H9 (cell line): ENCODE measurements at regions not wholly inside any gene's neighbourhood (a gene's known extent, or its start where the extent isn't known, plus 50 kb on each side); places are given as distances from the start of the nearest gene placed in this dataset.
A peak's percentile ranks its signal among the peaks of the same experiment; 100 is the strongest.
"Not testable (repeated sequence)": the region's sequence is repeated elsewhere in the genome, so short reads cannot be mapped to it uniquely, and the experiment has no call there.

ENCODE experiments used
- DNase-seq: peaks from one replicate; pipeline ENCODE4 v3.0.0-alpha.2; 2017
- H2AFZ ChIP-seq: one replicate; pipeline ENCODE4 v1.6.1; 2013; ENCODE audit warnings: mild to moderate bottlenecking, low read length, control low read depth, moderate library complexity
- H2AK5ac ChIP-seq: 2 replicates; pipeline ENCODE4 v1.6.1; 2013; ENCODE audit warnings: low read length, control low read depth, mixed read lengths; ENCODE audit not compliant: insufficient read length
- H2BK120ac ChIP-seq: one replicate; pipeline ENCODE4 v1.6.1; 2013; ENCODE audit warnings: low read depth, mild to moderate bottlenecking, low read length, control low read depth, inconsistent platforms; ENCODE audit not compliant: poor library complexity, severe bottlenecking
- H2BK12ac ChIP-seq: 2 replicates; pipeline ENCODE4 v1.6.1; 2013; ENCODE audit warnings: low read length, control low read depth, mixed read lengths, low read depth; ENCODE audit not compliant: insufficient read length
- H2BK15ac ChIP-seq: 2 replicates; pipeline ENCODE4 v1.6.1; 2013; ENCODE audit warnings: low read depth, low read length, control low read depth
- H2BK20ac ChIP-seq: one replicate; pipeline ENCODE4 v1.6.1; 2013; ENCODE audit warnings: low read depth, mild to moderate bottlenecking, low read length, control low read depth, inconsistent platforms; ENCODE audit not compliant: poor library complexity, severe bottlenecking
- H2BK5ac ChIP-seq: 2 replicates; pipeline ENCODE4 v1.6.1; 2013; ENCODE audit warnings: low read length, control low read depth, mixed read lengths; ENCODE audit not compliant: insufficient read length
- H3K14ac ChIP-seq: 2 replicates; pipeline ENCODE4 v1.6.1; 2013; ENCODE audit warnings: low read length, control low read depth; ENCODE audit not compliant: insufficient read depth
- H3K18ac ChIP-seq: 2 replicates; pipeline ENCODE4 v1.6.1; 2013; ENCODE audit warnings: low read depth, mild to moderate bottlenecking, mixed read lengths, low read length, control low read depth; ENCODE audit not compliant: insufficient read length
- H3K23ac ChIP-seq: 2 replicates; pipeline ENCODE4 v1.6.1; 2013; ENCODE audit warnings: low read length, control low read depth, mixed read lengths, low read depth; ENCODE audit not compliant: insufficient read length
- H3K23me2 ChIP-seq: 2 replicates; pipeline ENCODE4 v1.6.1; 2013; ENCODE audit warnings: low read depth, mild to moderate bottlenecking, mixed read lengths, low read length, control low read depth; ENCODE audit not compliant: insufficient read length, poor library complexity, severe bottlenecking
- H3K27ac ChIP-seq: 2 replicates; pipeline ENCODE4 v1.5.1; 2013; ENCODE audit warnings: low read length, control low read depth, mixed read lengths, low read depth; ENCODE audit not compliant: insufficient read length
- H3K27me3 ChIP-seq: 2 replicates; pipeline ENCODE4 v1.6.1; 2013; ENCODE audit warnings: low read length, control low read depth, inconsistent platforms; ENCODE audit not compliant: insufficient read depth
- H3K4ac ChIP-seq: 2 replicates; pipeline ENCODE4 v1.6.1; 2013; ENCODE audit warnings: low read depth, mild to moderate bottlenecking, control low read depth, inconsistent platforms, low read length, moderate library complexity
- H3K4me1 ChIP-seq: 2 replicates; pipeline ENCODE4 v1.6.1; 2013; ENCODE audit warnings: low read length, control low read depth, inconsistent platforms; ENCODE audit not compliant: insufficient read depth
- H3K4me2 ChIP-seq: 2 replicates; pipeline ENCODE4 v1.6.1; 2013; ENCODE audit warnings: low read length, control low read depth, mixed read lengths; ENCODE audit not compliant: insufficient read length, insufficient read depth
- H3K56ac ChIP-seq: 2 replicates; pipeline ENCODE4 v1.6.1; 2013; ENCODE audit warnings: low read depth, mild to moderate bottlenecking, mixed read lengths, low read length, control low read depth; ENCODE audit not compliant: insufficient read length
- H3K79me1 ChIP-seq: 2 replicates; pipeline ENCODE4 v1.6.1; 2013; ENCODE audit warnings: low read depth, mild to moderate bottlenecking, moderate library complexity, low read length, control low read depth, inconsistent platforms; ENCODE audit not compliant: insufficient read depth, poor library complexity, severe bottlenecking
- H3K79me2 ChIP-seq: 2 replicates; pipeline ENCODE4 v1.6.1; 2013; ENCODE audit warnings: low read length, control low read depth, inconsistent platforms; ENCODE audit not compliant: insufficient read depth
- H3K9ac ChIP-seq: 2 replicates; pipeline ENCODE4 v1.6.1; 2013; ENCODE audit warnings: low read length, control low read depth, mixed read lengths; ENCODE audit not compliant: insufficient read length; ENCODE audit errors: extremely low read depth
- H3K9me3 ChIP-seq: one replicate; pipeline ENCODE4 v1.6.1; 2013; ENCODE audit warnings: low read depth, low read length, inconsistent platforms; ENCODE audit not compliant: control insufficient read depth
- H3T11ph ChIP-seq: one replicate; pipeline ENCODE4 v1.6.1; 2013; ENCODE audit warnings: mild to moderate bottlenecking, low read length, control low read depth, inconsistent platforms
- H4K20me1 ChIP-seq: one replicate; pipeline ENCODE4 v1.6.1; 2013; ENCODE audit not compliant: control insufficient read depth, insufficient read length, insufficient read depth
- H4K5ac ChIP-seq: 2 replicates; pipeline ENCODE4 v1.6.1; 2013; ENCODE audit warnings: low read depth, mild to moderate bottlenecking, mixed read lengths, low read length, control low read depth; ENCODE audit not compliant: insufficient read length
- H4K8ac ChIP-seq: replicated peaks from 2 replicates; pipeline ENCODE4 v1.6.1; 2013; ENCODE audit warnings: low read length, control low read depth, mixed read lengths, low read depth; ENCODE audit not compliant: insufficient read length
- H4K91ac ChIP-seq: 2 replicates; pipeline ENCODE4 v1.6.1; 2013; ENCODE audit warnings: low read depth, mild to moderate bottlenecking, moderate library complexity, mixed read lengths, low read length, control low read depth; ENCODE audit not compliant: insufficient read length
- H3K27ac Mint-ChIP-seq, 3 experiments: 2 replicates in 2 of 3; 3 replicates in 1 of 3; pipeline ENCODE4 v1.8.0; 2020 to 2021; ENCODE audit warnings: mixed read lengths in 3 of 3, mild to moderate bottlenecking in 1 of 3, moderate library complexity in 1 of 3
- H3K27me3 Mint-ChIP-seq: 2 replicates; pipeline ENCODE4 v1.8.0; 2021; ENCODE audit warnings: low read depth, mild to moderate bottlenecking, moderate library complexity, mixed read lengths
- H3K36me3 Mint-ChIP-seq, 3 experiments: 2 replicates in 2 of 3; 3 replicates in 1 of 3; pipeline ENCODE4 v1.8.0; 2020 to 2021; ENCODE audit warnings: low read depth in 3 of 3, mixed read lengths in 3 of 3; ENCODE audit not compliant: insufficient read depth in 1 of 3
- H3K4me1 Mint-ChIP-seq, 2 experiments: 2 replicates each; pipeline ENCODE4 v1.8.0; 2020; ENCODE audit warnings: mixed read lengths in 2 of 2
- H3K4me3 Mint-ChIP-seq, 2 experiments: 2 replicates in 1 of 2; 3 replicates in 1 of 2; pipeline ENCODE4 v1.8.0; 2020 to 2021; ENCODE audit warnings: mild to moderate bottlenecking in 2 of 2, mixed read lengths in 2 of 2, moderate library complexity in 1 of 2
- H3K9me3 Mint-ChIP-seq, 2 experiments: 2 replicates in 1 of 2; 3 replicates in 1 of 2; pipeline ENCODE4 v1.8.0; 2020; ENCODE audit warnings: mild to moderate bottlenecking in 2 of 2, mixed read lengths in 2 of 2, moderate library complexity in 1 of 2
- CTCF ChIP-seq: fragments of 200-600 bp; sonication (generic); conservative IDR thresholded peaks from 3 replicates; pipeline ENCODE4 v1.8.0; 2021; ENCODE audit warnings: antibody characterized with exemption, mild to moderate bottlenecking
- WGBS: extraction: QIAGEN DNeasy Blood & Tissue Kit; methylation state at CpG from one replicate; pipeline ENCODE4 v1.1.7; 2013; ENCODE audit warnings: missing lambda C conversion rate, low lambda C conversion rate, mixed read lengths; ENCODE audit not compliant: insufficient read length; ENCODE audit errors: extremely low coverage; 5-methylcytosine and 5-hydroxymethylcytosine counted together

- H3K4me2 ChIP-seq: no peak overlapping the region
These were observed 507.6 kb upstream of the ROBO2 start for GRCh38 chr3:76532158-76532822.

GRCh38 chr3:76533710-76534109 lies 506.2 kb upstream of the ROBO2 start:
- H3K36me3 Mint-ChIP-seq, H2AK5ac ChIP-seq, H3K9me3 Mint-ChIP-seq, H3K23me2 ChIP-seq, H2BK12ac ChIP-seq, H2BK20ac ChIP-seq, H2BK15ac ChIP-seq, H3K79me1 ChIP-seq, H3K4ac ChIP-seq, H2BK5ac ChIP-seq, H3K9ac ChIP-seq, H3K56ac ChIP-seq, H3K23ac ChIP-seq, H3K18ac ChIP-seq, H3K4me1 ChIP-seq, H3K79me2 ChIP-seq, H3K4me3 Mint-ChIP-seq, H3T11ph ChIP-seq, H4K8ac ChIP-seq, H3K27me3 ChIP-seq, H4K20me1 ChIP-seq, H4K5ac ChIP-seq, H3K14ac ChIP-seq, H3K27ac ChIP-seq, DNase-seq, H2AFZ ChIP-seq, H3K27me3 Mint-ChIP-seq, H2BK120ac ChIP-seq, H3K9me3 ChIP-seq, H4K91ac ChIP-seq, H3K4me2 ChIP-seq: not testable (repeated sequence)
- Mint-ChIP-seq H3K27ac (peak overlapping the region in 2 of 3 experiments; percentile 60 to 69; a peak in 4 of 7 replicates), H3K4me1 (peaks cover 10 to 17% of the 10 kb centered on the region in 2 experiments)
- no CpG with 5 or more reads among the region's 4 CpGs for WGBS

More at GRCh38 chr3:76532158-76532822, 507.6 kb upstream of the ROBO2 start:
- Histone ChIP-seq H3K4me1 (no peaks in the 10 kb centered on the region; the same call in 1 of the 2 replicates), H3K14ac (no peak overlapping the region), H2BK120ac (no peak overlapping the region), H3K9ac (no peak overlapping the region), H3K9me3 (no peaks in the 10 kb centered on the region), H2BK12ac (no peak overlapping the region), H3T11ph (no peak overlapping the region), H3K23ac (no peak overlapping the region), H4K5ac (no peak overlapping the region), H2BK15ac (no peak overlapping the region), H2AFZ (no peak overlapping the region), H4K8ac (no peak overlapping the region), H3K27me3 (no peaks in the 10 kb centered on the region), H3K56ac (no peak overlapping the region), H3K79me2 (no peaks in the 10 kb centered on the region), H2BK5ac (no peak overlapping the region), H4K91ac (no peak overlapping the region), H3K79me1 (no peaks in the 10 kb centered on the region), H4K20me1 (no peaks in the 10 kb centered on the region), H3K23me2 (no peaks in the 10 kb centered on the region), H3K27ac (no peak overlapping the region), H2AK5ac (no peak overlapping the region), H3K18ac (no peak overlapping the region), H3K4ac (no peak overlapping the region), H2BK20ac (no peak overlapping the region)
- H3K27ac Mint-ChIP-seq: no peak overlapping the region
- WGBS: no CpG with 5 or more reads among the region's 2 CpGs
- H3K27me3 Mint-ChIP-seq: no peaks in the 10 kb centered on the region
- no peak for TF ChIP-seq CTCF
- DNase-seq: no peak
- no peaks in the 10 kb centered on the region for H3K9me3 Mint-ChIP-seq
- peaks cover 14 to 21% of the 10 kb centered on the region in 2 experiments for H3K4me1 Mint-ChIP-seq
- no peak overlapping the region for H3K4me3 Mint-ChIP-seq
- H3K36me3 Mint-ChIP-seq: no peaks in the 10 kb centered on the region; a peak in 1 of 7 replicates
